Spleen (tissue), 7 donors: ENCODE measurements at regions not wholly inside any gene's neighbourhood (a gene's known extent, or its start where the extent isn't known, plus 50 kb on each side); places are given as distances from the start of the nearest gene placed in this dataset.

ENCODE experiments used
- POLR2A ChIP-seq, 3 donors: fragments of 450-650 bp; IDR thresholded peaks; one replicate each; pipeline ENCODE4 v1.5.1; 2017; ENCODE audit warnings: antibody characterized with exemption in 3 of 3, mild to moderate bottlenecking in 1 of 3
- TF ChIP-seq, protein P1 (sequence below), 11 experiments: fragments of 200-600 bp in 7 of 11; fragments of 450-650 bp in 4 of 11; sonication (generic) in 4 of 11; IDR thresholded peaks in 8 of 11; conservative IDR thresholded peaks in 3 of 11; 1 replicate in 7 of 11; 2 replicates in 4 of 11; pipeline versions ENCODE4 v1.4.0 to v1.8.0; 2016 to 2021; ENCODE audit warnings: antibody characterized with exemption in 11 of 11, inconsistent platforms in 4 of 11, mild to moderate bottlenecking in 1 of 11
- donor health status: DM: no; HTN: no; CAD: no; lungs with moderate emphysema.
- donor health status: DM: no; HTN: no; CAD: no.
- donor health status: DM: no; HTN: no; CAD: no.

DNA sequence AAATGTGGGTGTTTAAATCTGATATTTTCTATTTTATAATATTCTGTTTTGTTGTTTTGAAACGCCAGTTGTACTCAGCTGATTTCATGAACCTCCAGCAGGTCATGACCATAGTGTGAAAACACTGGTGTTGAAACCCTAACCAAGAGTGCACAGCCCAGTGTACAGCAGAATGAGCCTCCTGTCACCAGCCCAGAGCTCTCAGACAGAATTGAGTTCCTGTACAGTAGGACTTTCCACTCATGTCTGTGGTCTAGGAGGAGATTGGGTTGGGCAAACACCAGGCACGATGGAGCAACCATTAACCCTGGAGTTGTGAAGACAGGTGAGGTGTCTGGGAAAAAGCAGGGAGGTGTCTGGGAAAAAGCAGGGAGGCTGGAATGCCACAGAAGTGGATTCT, 908.8 kb downstream of the VRK1 start:
- TF ChIP-seq POLR2A (IDR thresholded peaks at IDR 0.05), result no peak
- TF ChIP-seq, protein P1, sequence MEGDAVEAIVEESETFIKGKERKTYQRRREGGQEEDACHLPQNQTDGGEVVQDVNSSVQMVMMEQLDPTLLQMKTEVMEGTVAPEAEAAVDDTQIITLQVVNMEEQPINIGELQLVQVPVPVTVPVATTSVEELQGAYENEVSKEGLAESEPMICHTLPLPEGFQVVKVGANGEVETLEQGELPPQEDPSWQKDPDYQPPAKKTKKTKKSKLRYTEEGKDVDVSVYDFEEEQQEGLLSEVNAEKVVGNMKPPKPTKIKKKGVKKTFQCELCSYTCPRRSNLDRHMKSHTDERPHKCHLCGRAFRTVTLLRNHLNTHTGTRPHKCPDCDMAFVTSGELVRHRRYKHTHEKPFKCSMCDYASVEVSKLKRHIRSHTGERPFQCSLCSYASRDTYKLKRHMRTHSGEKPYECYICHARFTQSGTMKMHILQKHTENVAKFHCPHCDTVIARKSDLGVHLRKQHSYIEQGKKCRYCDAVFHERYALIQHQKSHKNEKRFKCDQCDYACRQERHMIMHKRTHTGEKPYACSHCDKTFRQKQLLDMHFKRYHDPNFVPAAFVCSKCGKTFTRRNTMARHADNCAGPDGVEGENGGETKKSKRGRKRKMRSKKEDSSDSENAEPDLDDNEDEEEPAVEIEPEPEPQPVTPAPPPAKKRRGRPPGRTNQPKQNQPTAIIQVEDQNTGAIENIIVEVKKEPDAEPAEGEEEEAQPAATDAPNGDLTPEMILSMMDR (IDR thresholded peaks at IDR 0.05 in 8 of 11, conservative IDR thresholded peaks at IDR 0.05 in 3 of 11), result no peak
